NCI-H526 treated with DMSO at 0.1 percent for 48 hours (cell line): ENCODE measurements at regions not wholly inside any gene's neighbourhood (a gene's known extent, or its start where the extent isn't known, plus 50 kb on each side); places are given as distances from the start of the nearest gene placed in this dataset.

Experiments used
- DNase-seq: peaks from one replicate; lab custom pipeline; 2025; lab: John Stamatoyannopoulos, UW

DNA sequence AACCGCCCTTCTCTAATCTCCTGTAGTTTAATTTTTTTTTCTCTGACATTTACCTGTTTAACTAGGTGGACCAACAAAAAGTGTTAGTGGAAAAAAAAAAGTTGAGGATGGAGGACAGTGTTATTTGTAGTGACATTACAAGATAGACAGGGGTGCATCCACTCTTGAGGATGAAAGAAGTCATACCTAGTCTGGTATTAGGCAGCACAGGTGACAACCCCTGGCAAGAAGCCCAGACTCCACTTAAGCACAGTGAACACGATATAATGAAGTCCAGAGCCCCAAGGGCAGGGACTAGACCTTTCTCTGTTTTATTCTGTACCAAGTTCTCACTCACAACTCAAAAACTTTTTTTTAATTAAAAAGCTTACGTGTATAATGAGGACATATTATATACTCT is 268.4 kb downstream of the GPR37 start:
- DNase-seq = no peak

- peak; percentile 93 for DNase-seq
Measured at GRCh38 chr7:124489925-124490324, 275.7 kb downstream of the GPR37 start.

- DNase-seq = no peak
Measured at GRCh38 chr7:124489082-124489819, 276.3 kb downstream of the GPR37 start.

- no peak for DNase-seq
Measured at GRCh38 chr7:124482229-124482628, 283.4 kb downstream of the GPR37 start.

- no peak for DNase-seq
Measured at GRCh38 chr7:124480821-124481290, 284.7 kb downstream of the GPR37 start.

DNA sequence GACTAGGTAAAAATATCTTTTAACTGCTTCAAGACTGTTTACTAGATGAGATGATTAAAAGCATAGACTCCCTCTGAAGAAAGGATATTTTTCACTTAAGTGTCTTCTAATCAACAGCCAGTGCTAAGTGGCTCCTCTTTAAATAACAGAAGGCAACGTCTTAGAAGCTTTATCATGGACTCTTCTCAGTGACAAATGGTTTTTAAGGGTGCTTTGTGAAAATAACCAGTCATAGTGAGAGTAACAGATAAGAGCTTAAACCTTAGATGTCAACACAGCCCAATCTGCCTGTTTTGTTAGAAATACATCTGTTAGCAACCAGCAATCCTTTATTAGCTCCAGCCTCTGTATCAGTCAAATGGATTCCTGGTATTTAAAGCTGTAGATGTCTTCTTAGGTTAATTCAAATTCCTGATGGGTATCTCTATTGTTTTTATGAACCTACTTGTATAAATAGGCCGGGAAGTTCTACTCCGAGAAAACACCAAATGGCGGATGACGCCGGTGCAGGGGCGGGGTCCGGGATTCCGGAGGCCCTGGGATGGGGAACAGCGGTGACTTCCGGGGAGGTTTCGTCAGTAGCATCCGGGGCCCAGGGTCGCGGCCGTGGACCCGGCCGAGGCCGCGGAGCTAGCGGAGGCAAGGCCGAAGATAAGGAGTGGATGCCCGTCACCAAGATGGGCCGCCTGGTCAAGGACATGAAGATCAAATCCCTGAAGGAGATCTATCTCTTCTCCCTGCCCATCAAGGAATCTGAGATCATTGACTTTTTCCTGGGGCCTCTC is 285.4 kb downstream of the GPR37 start:
- no peak for DNase-seq

GRCh38 chr7:124462249-124462648 is 303.3 kb downstream of the GPR37 start:
- no peak for DNase-seq

DNA sequence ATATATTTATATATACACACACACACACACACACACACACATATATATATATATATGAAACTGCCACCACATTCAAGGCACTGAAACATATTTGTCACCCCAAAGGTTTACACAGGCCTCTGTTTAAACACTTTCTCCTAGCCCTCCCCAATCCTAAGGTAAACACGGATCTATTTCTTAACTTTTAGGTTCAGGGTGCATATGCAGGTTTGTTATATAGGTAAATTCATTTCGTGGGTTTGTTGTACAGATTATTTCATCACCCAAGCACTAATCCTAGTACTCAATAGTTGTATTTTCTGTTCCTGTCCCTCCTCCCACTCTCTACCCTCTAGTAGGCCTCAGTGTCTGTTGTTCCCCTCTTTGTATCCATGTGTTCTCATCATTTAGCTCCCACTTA is 305.0 kb downstream of the GPR37 start:
- DNase-seq = no peak

- no peak for DNase-seq
Measured at GRCh38 chr7:124460056-124460450, 305.5 kb downstream of the GPR37 start.

GRCh38 chr7:124459101-124460055 is 306.2 kb downstream of the GPR37 start:
- DNase-seq = no peak

DNA sequence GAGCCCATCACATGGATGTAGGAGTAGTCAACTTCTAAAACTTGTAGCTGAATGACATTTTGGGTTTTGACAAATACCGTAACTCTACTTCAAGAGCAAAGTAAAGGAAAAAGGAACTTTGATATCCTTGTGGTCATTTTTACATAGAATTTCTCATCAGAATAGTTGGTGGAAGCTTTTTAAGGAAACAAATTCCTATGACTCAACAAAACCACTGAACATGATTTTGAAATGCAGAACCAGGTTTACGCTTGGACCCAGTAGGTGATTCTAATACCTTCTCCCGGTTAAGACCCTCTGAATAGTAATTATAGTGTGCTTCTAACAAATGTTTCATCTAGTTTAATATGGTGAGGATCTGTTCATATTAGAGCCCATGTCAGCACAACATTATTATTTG is 307.8 kb downstream of the GPR37 start:
- no peak for DNase-seq

DNA sequence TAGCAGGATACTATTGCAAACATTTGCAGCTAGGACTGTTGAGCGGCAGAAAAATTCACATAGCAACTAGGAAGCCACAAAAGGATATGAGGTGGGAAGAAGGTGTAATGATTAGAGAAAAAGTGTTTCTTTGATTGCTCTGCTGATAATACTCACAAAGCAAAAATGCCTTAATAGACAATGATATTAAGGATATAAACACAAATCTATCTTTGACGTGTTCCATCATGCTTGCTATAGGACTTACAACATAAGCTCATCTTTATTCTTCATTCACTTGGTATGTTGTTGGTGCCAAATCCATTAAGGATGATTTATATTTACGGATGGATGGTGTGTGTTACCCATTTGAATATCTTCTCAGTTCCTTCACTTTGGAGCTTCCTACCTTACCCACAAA is 309.3 kb downstream of the GPR37 start:
- DNase-seq = no peak

DNA sequence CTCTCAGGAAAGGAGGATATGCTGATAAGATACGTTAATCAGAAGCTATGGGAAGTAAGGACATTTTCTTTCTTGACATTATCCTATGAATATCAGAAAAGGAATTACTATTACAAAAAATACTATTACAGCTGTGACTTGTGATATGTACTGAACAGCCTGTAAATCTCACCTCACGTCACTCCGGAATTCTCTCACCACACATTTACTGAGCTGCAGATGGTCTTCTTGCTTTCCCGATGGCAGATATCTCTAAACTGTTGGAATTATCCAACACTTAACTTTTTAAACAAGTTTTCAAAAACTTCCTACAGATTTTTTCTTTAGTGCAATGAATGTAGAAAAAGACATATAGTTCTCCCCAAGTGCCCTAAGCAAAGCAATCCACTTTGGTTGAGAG is 313.4 kb downstream of the GPR37 start:
- DNase-seq = no peak

DNA sequence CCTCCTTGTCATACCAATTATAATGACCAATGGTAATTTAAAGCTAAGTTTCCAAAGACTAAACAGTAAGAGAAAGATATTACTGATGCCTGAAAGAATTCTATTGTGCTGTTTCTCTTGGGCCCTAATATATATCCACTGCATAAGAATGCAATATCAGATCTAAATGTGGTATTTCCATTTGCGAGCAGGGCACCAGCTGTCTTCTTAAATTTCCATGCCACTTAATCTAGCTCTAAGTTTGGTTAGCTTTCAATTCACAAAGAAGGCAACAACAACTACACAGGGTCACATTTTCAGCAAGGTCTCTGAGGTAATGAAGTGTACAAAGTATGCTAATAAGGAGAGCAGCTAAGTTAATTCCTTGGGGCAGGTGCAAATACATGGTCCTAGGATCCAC is 315.7 kb downstream of the GPR37 start:
- no peak for DNase-seq

DNA sequence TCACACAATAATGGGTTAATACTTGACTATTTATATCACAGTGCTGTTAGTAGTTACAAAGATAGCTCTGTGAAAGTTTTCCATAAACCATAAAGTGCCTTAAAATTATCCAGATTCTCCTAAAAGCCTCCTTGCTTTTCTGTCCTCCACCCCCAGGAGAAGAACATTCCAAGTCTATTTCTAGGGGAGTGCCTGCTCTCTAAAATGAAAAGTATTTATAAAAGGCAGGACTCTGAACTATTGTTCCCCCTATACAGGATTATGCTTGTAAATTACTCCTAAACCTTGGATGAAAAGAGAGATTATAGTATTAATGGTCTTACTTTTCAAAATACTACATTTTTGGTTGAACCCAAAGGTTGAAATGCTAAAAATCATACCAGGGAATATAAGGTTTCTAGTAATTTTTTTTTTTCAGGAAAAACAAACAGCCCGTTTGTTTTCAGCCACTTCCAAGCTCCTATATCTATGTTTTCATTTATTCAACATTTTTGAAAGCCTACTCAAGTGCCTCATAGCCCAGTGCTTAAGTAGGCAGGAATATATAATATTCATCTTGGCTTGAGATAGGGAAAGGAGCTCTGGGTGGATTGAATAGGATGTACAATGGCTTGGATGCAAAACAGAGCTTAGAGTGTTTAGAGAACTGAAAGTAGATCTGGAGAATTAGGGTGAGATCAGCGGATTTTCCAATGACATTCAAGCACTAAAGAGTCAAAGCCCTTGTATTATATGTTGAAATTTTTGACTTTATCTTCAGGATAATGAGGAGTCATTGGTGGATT is 320.7 kb downstream of the GPR37 start:
- DNase-seq = no peak

- no peak for DNase-seq
Measured at GRCh38 chr7:124443762-124444161, 321.8 kb downstream of the GPR37 start.

- DNase-seq = no peak
Measured at GRCh38 chr7:124440081-124440480, 325.5 kb downstream of the GPR37 start.

- no peak for DNase-seq
Measured at GRCh38 chr7:124432009-124432578, 333.5 kb downstream of the GPR37 start.

DNA sequence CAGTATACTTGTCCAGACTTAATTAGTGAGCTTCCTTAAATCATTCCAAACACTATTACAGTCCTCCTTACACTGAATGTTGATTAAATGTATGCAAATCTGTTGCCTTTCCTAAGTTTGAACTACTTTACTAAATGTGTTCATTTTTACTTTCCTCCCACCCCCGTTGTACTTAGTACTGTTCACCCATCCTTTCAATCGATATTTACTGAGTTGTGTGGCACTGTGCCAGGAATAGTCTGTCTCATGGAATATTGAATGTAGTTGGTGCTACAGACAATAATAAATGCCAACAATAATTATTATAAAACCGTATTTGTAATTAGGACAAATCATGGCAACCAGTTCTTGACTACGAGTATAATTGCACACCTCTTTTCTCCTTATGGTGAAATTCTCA is 335.7 kb downstream of the GPR37 start:
- DNase-seq = no peak

GRCh38 chr7:124428781-124429180 is 336.8 kb downstream of the GPR37 start:
- DNase-seq = no peak

DNA sequence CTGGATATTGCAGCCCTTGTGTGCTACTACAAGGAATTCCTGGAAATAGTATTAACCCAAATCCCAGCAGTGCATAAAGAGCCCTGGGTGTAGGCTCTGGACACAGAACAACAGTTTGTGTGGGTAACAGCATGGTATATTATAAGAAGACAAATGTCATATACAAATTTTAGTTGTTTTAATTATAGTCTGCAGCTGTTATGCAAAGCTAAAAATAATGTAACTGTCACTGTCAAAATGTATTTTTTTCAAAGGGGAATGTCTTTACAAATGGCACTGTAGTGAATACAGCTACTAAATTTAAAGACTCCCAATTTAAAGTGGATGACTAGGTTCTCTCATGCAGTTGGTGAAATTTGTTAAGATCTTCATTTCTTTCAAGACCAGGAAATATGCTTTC is 339.0 kb downstream of the GPR37 start:
- peak; percentile 63 for DNase-seq
